ENCODE measurements at regions not wholly inside any gene's neighbourhood (a gene's known extent, or its start where the extent isn't known, plus 50 kb on each side); places are given as distances from the start of the nearest gene placed in this dataset.

- intact Hi-C loops (cut with DNase I) = loop anchor here in 2 of 10 donors (10.0 kb wide), 2 partner anchors 73 to 133 kb away; partner anchors contain the start of gene ZBED5 (in 1 of the 2)
- ATAC-seq (no peak), DNase-seq (no peak)
- H3K36me3 ChIP-seq = no peaks in the 10 kb centered on the region
- no peak overlapping the region for H3K4me3 ChIP-seq
- H3K9me3 ChIP-seq = no peaks in the 10 kb centered on the region
- H3K27ac ChIP-seq = peak overlapping the region in 1 of 12 donors; percentile 32
- 13 to 60% (median 38%) methylated on average over 1 of the region's 1 CpG for WGBS, 4 donors
- H3K4me1 ChIP-seq = peaks cover 0 to 23% (median 10%) of the 10 kb centered on the region in 12 donors
- peaks cover 0 to 12% (median 0%) of the 10 kb centered on the region in 9 donors for H3K27me3 ChIP-seq
- TF ChIP-seq POLR2A (IDR thresholded peaks at IDR 0.05) (no peak), CTCF (IDR thresholded peaks at IDR 0.05) (no peak)
These were observed 69.7 kb upstream of the ZBED5 start for GRCh38 chr11:10927538-10927937.

GRCh38 chr11:10926801-10927211, 69.0 kb upstream of the ZBED5 start:
- Histone ChIP-seq H3K4me1 (peaks cover 0 to 17% (median 8%) of the 10 kb centered on the region in 12 donors), H3K27ac (no peak overlapping the region), H3K36me3 (no peaks in the 10 kb centered on the region), H3K27me3 (peaks cover 0 to 12% (median 0%) of the 10 kb centered on the region in 9 donors), H3K9me3 (no peaks in the 10 kb centered on the region), H3K4me3 (no peak overlapping the region)
- intact Hi-C loops (cut with DNase I) = loop anchor here in 2 of 10 donors (10.0 kb wide), 2 partner anchors 72 to 132 kb away; partner anchors contain the start of gene ZBED5 (in 1 of the 2)
- ATAC-seq (no peak), DNase-seq (no peak)
- TF ChIP-seq POLR2A (IDR thresholded peaks at IDR 0.05) = no peak
- TF ChIP-seq CTCF (IDR thresholded peaks at IDR 0.05) = no peak

- intact Hi-C loops (cut with DNase I) = loop anchor here in 2 of 10 donors (10.0 kb wide), 2 partner anchors 71 to 131 kb away; partner anchors contain the start of gene ZBED5 (in 1 of the 2)
- Histone ChIP-seq H3K4me1 (peaks cover 0 to 16% (median 3%) of the 10 kb centered on the region in 12 donors), H3K27ac (peak overlapping the region in 1 of 12 donors; percentile 56), H3K36me3 (no peaks in the 10 kb centered on the region), H3K27me3 (peaks cover 0 to 5% (median 0%) of the 10 kb centered on the region in 9 donors), H3K4me3 (no peak overlapping the region), H3K9me3 (no peaks in the 10 kb centered on the region)
- 76 to 85% (median 83%) methylated on average over 6 of the region's 6 CpGs for WGBS, 4 donors
- no peak for ATAC-seq
- DNase-seq = no peak
- TF ChIP-seq CTCF (IDR thresholded peaks at IDR 0.05) (no peak), POLR2A (IDR thresholded peaks at IDR 0.05) (no peak)
These were observed 67.5 kb upstream of the ZBED5 start for GRCh38 chr11:10925149-10925926.

DNA sequence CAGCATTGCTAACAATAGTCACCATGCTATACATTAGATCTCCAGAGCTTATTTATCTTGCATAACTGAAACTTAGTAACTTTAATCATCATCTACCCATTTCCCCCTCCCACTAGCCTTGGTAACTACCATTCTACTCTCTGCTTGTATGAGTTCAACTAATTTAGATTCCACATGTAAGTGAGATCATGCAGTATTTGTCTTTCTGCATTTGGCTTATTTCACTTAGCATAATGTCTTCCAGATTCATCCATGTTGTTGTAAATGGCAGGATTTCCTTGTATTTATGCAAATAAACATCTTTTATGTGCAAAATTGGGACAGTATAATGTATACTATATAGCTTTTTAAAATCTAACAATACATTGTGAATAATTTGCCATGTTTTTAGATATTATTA, 66.0 kb upstream of the ZBED5 start:
- Histone ChIP-seq H3K27me3 (no peaks in the 10 kb centered on the region), H3K4me1 (peaks cover 0 to 16% (median 2%) of the 10 kb centered on the region in 12 donors), H3K4me3 (no peak overlapping the region), H3K9me3 (peaks cover 0 to under 1% (median 0%) of the 10 kb centered on the region in 12 donors), H3K27ac (no peak overlapping the region), H3K36me3 (no peaks in the 10 kb centered on the region)
- TF ChIP-seq POLR2A (IDR thresholded peaks at IDR 0.05) = no peak
- DNase-seq (no peak), ATAC-seq (no peak)
- intact Hi-C loops (cut with DNase I) = loop anchor here in 2 of 10 donors (10.0 kb wide), 2 partner anchors 69 to 129 kb away; partner anchors contain the start of gene ZBED5 (in 1 of the 2)
